ENCODE measurements at regions not wholly inside any gene's neighbourhood (a gene's known extent, or its start where the extent isn't known, plus 50 kb on each side); places are given as distances from the start of the nearest gene placed in this dataset.

- Histone ChIP-seq H3K9me3 (no peaks in the 10 kb centered on the region), H3K27ac (no peak overlapping the region), H3K36me3 (no peaks in the 10 kb centered on the region), H3K4me1 (no peaks in the 10 kb centered on the region), H3K27me3 (no peaks in the 10 kb centered on the region), H3K4me3 (replicated peaks in 1 of 3) (no peak overlapping the region)
- TF ChIP-seq CTCF (IDR thresholded peaks at IDR 0.05) (no peak), POLR2A (IDR thresholded peaks at IDR 0.05) (no peak)
- intact Hi-C loops (cut with DNase I) = no loop called here
- 87% methylated on average over 2 of the region's 2 CpGs for WGBS, 2 donors
- no peak for DNase-seq
Observed at GRCh38 chr6:9620263-9620662, 794.6 kb downstream of the TFAP2A start.

- TF ChIP-seq CTCF (IDR thresholded peaks at IDR 0.05) = no peak
- TF ChIP-seq POLR2A (IDR thresholded peaks at IDR 0.05) = no peak
- intact Hi-C loops (cut with DNase I) = no loop called here
- H3K4me3 ChIP-seq (replicated peaks in 1 of 3) = no peak overlapping the region
- no peaks in the 10 kb centered on the region for H3K36me3 ChIP-seq
- H3K4me1 ChIP-seq = no peaks in the 10 kb centered on the region
- no peak overlapping the region for H3K27ac ChIP-seq
- no peak for DNase-seq
- no peaks in the 10 kb centered on the region for H3K9me3 ChIP-seq
- WGBS, 2 donors = 73 to 79% methylated on average over 6 of the region's 6 CpGs
- H3K27me3 ChIP-seq = no peaks in the 10 kb centered on the region
Observed at GRCh38 chr6:9614778-9615177, 800.1 kb downstream of the TFAP2A start.

- Histone ChIP-seq H3K27me3 (no peaks in the 10 kb centered on the region), H3K27ac (no peak overlapping the region), H3K4me3 (replicated peaks in 1 of 3) (no peak overlapping the region), H3K4me1 (no peaks in the 10 kb centered on the region), H3K9me3 (no peaks in the 10 kb centered on the region), H3K36me3 (no peaks in the 10 kb centered on the region)
- no peak for DNase-seq
- intact Hi-C loops (cut with DNase I) = no loop called here
- WGBS, 2 donors = 70 to 88% methylated on average over 2 of the region's 2 CpGs
- TF ChIP-seq CTCF (IDR thresholded peaks at IDR 0.05) = no peak
- no peak for TF ChIP-seq POLR2A (IDR thresholded peaks at IDR 0.05)
Observed at GRCh38 chr6:9612489-9612888, 802.4 kb downstream of the TFAP2A start.

DNA sequence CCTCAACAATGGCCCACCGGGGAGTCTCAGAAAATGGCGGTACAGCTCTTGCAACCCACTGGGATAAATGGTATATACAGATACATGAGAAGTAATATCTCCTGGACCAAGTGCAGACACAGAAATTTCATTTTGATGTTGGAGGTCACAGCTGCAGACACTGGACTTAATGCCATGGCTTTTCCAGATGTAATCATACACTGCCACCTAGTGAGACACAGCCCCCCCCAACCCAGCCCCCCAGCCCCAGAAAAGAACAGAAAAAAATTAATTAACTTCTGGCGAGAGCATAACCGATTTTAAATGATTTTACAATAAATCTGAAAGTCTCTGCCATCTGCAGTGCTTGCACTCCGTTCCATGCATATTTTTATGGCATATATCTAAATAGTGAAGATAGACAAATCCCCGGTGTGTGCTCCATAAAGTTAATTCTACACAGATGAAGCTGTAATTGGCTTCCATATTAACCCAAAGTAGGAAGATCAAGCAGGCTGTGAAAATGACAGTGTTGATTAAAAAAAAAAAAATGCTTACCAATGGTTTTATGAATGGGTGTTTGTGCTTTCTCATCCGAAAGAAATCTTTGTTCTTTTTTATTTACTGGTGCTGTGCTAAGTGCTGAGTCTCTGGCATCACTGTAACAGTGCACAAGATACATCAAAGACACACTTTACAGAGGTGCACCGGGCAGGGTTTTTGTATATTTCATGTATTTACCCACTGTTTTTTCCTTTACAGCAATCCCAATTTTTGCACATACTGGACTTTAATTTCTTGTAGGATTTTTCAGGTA is 804.1 kb downstream of the TFAP2A start:
- no peak overlapping the region for H3K27ac ChIP-seq
- no peaks in the 10 kb centered on the region for H3K4me1 ChIP-seq
- H3K36me3 ChIP-seq = no peaks in the 10 kb centered on the region
- intact Hi-C loops (cut with DNase I) = no loop called here
- H3K27me3 ChIP-seq = no peaks in the 10 kb centered on the region
- H3K9me3 ChIP-seq = no peaks in the 10 kb centered on the region
- H3K4me3 ChIP-seq (replicated peaks in 1 of 3) = no peak overlapping the region
- DNase-seq = no peak
- 81 to 84% methylated on average over 8 of the region's 8 CpGs for WGBS, 2 donors
- TF ChIP-seq CTCF (IDR thresholded peaks at IDR 0.05) = no peak
- no peak for TF ChIP-seq POLR2A (IDR thresholded peaks at IDR 0.05)

GRCh38 chr6:9606435-9607134 is 808.3 kb downstream of the TFAP2A start:
- WGBS, 2 donors = 32 to 43% methylated on average over 14 of the region's 14 CpGs
- H3K4me1 ChIP-seq = no peaks in the 10 kb centered on the region
- DNase-seq = no peak
- no peaks in the 10 kb centered on the region for H3K9me3 ChIP-seq
- intact Hi-C loops (cut with DNase I) = no loop called here
- no peaks in the 10 kb centered on the region for H3K27me3 ChIP-seq
- no peak overlapping the region for H3K27ac ChIP-seq
- H3K36me3 ChIP-seq = no peaks in the 10 kb centered on the region
- no peak for TF ChIP-seq POLR2A (IDR thresholded peaks at IDR 0.05)
- no peak for TF ChIP-seq CTCF (IDR thresholded peaks at IDR 0.05)
- no peak overlapping the region for H3K4me3 ChIP-seq (replicated peaks in 1 of 3)
